ENCODE measurements at regions not wholly inside any gene's neighbourhood (a gene's known extent, or its start where the extent isn't known, plus 50 kb on each side); places are given as distances from the start of the nearest gene placed in this dataset.

DNA sequence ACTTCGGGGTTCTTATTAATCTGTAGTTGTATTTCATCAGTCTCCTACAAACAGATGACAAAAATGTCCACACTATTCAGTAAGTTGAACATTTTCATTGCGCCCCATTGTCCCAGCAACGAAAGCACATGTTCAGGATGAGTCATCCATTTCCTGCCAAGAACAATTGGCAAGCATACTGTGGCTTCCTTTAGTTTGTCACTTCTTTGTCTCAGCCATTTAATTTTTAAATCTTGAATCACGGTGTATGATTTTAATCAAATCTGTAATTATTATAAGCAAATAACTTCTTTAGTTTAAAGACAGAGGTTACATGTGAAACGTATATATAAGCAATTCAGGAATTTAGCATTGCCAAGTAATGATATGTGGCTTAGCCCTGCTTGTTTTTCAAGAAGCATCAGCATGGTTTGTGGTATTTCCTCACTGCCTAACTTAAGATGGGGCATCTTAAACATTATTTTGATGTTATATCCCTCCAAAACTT, 211.3 kb upstream of the KRR1 start:
- no peak for TF ChIP-seq SMC3 (conservative IDR thresholded peaks at IDR 0.05; ENCODE audit: poor library complexity)
- TF ChIP-seq, protein P1, sequence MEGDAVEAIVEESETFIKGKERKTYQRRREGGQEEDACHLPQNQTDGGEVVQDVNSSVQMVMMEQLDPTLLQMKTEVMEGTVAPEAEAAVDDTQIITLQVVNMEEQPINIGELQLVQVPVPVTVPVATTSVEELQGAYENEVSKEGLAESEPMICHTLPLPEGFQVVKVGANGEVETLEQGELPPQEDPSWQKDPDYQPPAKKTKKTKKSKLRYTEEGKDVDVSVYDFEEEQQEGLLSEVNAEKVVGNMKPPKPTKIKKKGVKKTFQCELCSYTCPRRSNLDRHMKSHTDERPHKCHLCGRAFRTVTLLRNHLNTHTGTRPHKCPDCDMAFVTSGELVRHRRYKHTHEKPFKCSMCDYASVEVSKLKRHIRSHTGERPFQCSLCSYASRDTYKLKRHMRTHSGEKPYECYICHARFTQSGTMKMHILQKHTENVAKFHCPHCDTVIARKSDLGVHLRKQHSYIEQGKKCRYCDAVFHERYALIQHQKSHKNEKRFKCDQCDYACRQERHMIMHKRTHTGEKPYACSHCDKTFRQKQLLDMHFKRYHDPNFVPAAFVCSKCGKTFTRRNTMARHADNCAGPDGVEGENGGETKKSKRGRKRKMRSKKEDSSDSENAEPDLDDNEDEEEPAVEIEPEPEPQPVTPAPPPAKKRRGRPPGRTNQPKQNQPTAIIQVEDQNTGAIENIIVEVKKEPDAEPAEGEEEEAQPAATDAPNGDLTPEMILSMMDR (IDR thresholded peaks at IDR 0.05; ENCODE audit: poor library complexity, severe bottlenecking), result no peak
- TF ChIP-seq POLR2AphosphoS5 (IDR thresholded peaks at IDR 0.05), result no peak
- TF ChIP-seq, protein P2, sequence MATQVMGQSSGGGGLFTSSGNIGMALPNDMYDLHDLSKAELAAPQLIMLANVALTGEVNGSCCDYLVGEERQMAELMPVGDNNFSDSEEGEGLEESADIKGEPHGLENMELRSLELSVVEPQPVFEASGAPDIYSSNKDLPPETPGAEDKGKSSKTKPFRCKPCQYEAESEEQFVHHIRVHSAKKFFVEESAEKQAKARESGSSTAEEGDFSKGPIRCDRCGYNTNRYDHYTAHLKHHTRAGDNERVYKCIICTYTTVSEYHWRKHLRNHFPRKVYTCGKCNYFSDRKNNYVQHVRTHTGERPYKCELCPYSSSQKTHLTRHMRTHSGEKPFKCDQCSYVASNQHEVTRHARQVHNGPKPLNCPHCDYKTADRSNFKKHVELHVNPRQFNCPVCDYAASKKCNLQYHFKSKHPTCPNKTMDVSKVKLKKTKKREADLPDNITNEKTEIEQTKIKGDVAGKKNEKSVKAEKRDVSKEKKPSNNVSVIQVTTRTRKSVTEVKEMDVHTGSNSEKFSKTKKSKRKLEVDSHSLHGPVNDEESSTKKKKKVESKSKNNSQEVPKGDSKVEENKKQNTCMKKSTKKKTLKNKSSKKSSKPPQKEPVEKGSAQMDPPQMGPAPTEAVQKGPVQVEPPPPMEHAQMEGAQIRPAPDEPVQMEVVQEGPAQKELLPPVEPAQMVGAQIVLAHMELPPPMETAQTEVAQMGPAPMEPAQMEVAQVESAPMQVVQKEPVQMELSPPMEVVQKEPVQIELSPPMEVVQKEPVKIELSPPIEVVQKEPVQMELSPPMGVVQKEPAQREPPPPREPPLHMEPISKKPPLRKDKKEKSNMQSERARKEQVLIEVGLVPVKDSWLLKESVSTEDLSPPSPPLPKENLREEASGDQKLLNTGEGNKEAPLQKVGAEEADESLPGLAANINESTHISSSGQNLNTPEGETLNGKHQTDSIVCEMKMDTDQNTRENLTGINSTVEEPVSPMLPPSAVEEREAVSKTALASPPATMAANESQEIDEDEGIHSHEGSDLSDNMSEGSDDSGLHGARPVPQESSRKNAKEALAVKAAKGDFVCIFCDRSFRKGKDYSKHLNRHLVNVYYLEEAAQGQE (IDR thresholded peaks at IDR 0.05; ENCODE audit: borderline replicate concordance), result no peak
- no peak for TF ChIP-seq TAF1 (IDR thresholded peaks at IDR 0.05; ENCODE audit: low read depth)

All from neural cell (in vitro differentiated cells).